ENCODE measurements at regions not wholly inside any gene's neighbourhood (a gene's known extent, or its start where the extent isn't known, plus 50 kb on each side); places are given as distances from the start of the nearest gene placed in this dataset.
"Not testable (repeated sequence)": the region's sequence is repeated elsewhere in the genome, so short reads cannot be mapped to it uniquely, and the experiment has no call there.

DNA sequence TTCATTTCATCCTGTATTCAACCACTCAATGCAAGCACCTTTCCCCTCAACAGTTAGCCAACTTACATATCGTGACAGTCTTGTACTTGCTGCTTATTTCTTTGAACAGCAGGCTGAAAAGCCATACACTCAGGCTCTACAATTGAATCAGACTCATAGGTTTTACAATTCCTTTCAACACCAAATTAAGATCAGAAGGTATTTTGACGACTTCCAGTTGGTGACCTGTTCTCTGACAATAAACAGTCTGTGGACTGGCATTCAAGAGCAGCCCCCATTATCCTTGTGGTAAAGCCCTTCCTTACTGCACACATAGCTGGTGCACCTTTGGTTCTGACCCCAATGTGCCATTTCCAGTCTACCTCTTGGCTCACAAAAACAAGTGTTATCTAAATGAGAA lies 140.0 kb upstream of the MB21D2 start:
- H3K9me2 ChIP-seq (ENCODE audit: insufficient read depth, low read length): no peaks in the 10 kb centered on the region
- no peaks in the 10 kb centered on the region for H3K36me3 ChIP-seq (ENCODE audit: insufficient read depth, low read length)
- H4K20me1 ChIP-seq (ENCODE audit: insufficient read depth, low read length): no peaks in the 10 kb centered on the region
- TF ChIP-seq, protein P1, sequence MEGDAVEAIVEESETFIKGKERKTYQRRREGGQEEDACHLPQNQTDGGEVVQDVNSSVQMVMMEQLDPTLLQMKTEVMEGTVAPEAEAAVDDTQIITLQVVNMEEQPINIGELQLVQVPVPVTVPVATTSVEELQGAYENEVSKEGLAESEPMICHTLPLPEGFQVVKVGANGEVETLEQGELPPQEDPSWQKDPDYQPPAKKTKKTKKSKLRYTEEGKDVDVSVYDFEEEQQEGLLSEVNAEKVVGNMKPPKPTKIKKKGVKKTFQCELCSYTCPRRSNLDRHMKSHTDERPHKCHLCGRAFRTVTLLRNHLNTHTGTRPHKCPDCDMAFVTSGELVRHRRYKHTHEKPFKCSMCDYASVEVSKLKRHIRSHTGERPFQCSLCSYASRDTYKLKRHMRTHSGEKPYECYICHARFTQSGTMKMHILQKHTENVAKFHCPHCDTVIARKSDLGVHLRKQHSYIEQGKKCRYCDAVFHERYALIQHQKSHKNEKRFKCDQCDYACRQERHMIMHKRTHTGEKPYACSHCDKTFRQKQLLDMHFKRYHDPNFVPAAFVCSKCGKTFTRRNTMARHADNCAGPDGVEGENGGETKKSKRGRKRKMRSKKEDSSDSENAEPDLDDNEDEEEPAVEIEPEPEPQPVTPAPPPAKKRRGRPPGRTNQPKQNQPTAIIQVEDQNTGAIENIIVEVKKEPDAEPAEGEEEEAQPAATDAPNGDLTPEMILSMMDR (conservative IDR thresholded peaks at IDR 0.05; ENCODE audit: low read length): no peak
- TF ChIP-seq EZH2phosphoT487 (IDR thresholded peaks at IDR 0.05; ENCODE audit: borderline replicate concordance, low read depth, low read length): no peak
- H2AFZ ChIP-seq (ENCODE audit: low read length): no peak overlapping the region
- no peaks in the 10 kb centered on the region for H3K79me2 ChIP-seq (ENCODE audit: insufficient read depth, low read depth, low read length)
- DNase-seq (ENCODE audit: low spot score): no peak
- no peak overlapping the region for H3K27ac ChIP-seq (ENCODE audit: low read depth, low read length, poor library complexity, severe bottlenecking)
- intact Hi-C loops (cut with micrococcal nuclease; ENCODE audit: unreplicated experiment): no loop called here
- CTCF ChIA-PET (ENCODE audit: unreplicated experiment): no interaction called here
- no peaks in the 10 kb centered on the region for H3K9me3 ChIP-seq (ENCODE audit: low read length)
- BruUV-seq (replicated peaks): no TSS peak
- no peaks in the 10 kb centered on the region for H3K4me1 ChIP-seq (ENCODE audit: insufficient read depth, low read length, poor library complexity, severe bottlenecking)
- POLR2A ChIA-PET: no interaction called here
- no peak overlapping the region for H3K4me2 ChIP-seq (ENCODE audit: low read length)
- no peak overlapping the region for H3K4me3 ChIP-seq (ENCODE audit: low read depth, low read length, poor library complexity, severe bottlenecking)

DNA sequence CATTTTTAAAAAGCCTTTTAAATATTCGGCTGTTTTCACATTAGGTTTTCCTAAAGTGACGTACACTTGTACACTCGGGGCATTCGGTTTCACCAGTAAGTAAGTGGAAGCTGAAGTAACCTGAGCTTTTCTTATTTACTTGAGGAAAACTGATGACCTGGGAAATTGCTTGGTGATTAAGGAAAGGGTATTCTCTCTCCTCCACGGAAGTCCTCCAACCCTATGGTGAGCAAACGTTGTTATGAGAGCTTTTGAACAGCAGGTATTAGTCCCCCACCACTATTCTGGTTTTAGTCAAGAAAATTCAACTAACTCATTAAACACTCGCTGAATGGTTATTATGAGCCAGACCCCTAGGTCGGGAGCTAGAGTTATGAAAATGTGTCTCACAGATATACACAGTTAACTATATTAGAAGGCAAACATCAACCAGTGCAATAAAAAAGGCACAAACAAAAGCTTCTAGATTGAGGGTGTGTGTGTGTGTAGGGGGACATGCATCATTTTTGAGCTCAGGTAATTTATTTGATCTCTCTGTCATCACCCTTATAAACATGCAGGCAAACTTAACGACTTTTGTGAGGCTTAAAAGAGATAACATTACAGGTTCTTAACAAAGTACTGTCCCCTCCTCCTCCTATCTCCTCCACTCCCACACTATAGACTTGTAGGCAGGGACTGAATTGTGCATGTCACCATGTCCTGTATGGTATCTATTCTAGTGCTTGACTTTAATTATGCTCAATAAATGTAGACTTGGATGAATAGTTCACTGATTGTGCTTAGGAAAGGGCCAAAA lies 143.3 kb upstream of the MB21D2 start:
- Histone ChIP-seq H3K79me2 (ENCODE audit: insufficient read depth, low read depth, low read length) (no peaks in the 10 kb centered on the region), H3K36me3 (ENCODE audit: insufficient read depth, low read length) (no peaks in the 10 kb centered on the region), H3K4me2 (ENCODE audit: low read length) (no peak overlapping the region), H2AFZ (ENCODE audit: low read length) (no peak overlapping the region), H3K9me3 (ENCODE audit: low read length) (no peaks in the 10 kb centered on the region), H3K27ac (ENCODE audit: low read depth, low read length, poor library complexity, severe bottlenecking) (no peak overlapping the region), H3K9me2 (ENCODE audit: insufficient read depth, low read length) (no peaks in the 10 kb centered on the region), H3K4me1 (ENCODE audit: insufficient read depth, low read length, poor library complexity, severe bottlenecking) (no peaks in the 10 kb centered on the region), H3K4me3 (ENCODE audit: low read depth, low read length, poor library complexity, severe bottlenecking) (no peak overlapping the region), H4K20me1 (ENCODE audit: insufficient read depth, low read length) (no peaks in the 10 kb centered on the region)
- intact Hi-C loops (cut with micrococcal nuclease; ENCODE audit: unreplicated experiment): no loop called here
- no peak for DNase-seq (ENCODE audit: low spot score)
- ChIA-PET CTCF (ENCODE audit: unreplicated experiment) (no interaction called here), POLR2A (no interaction called here)
- BruUV-seq (replicated peaks): no TSS peak
- TF ChIP-seq, protein P1 (conservative IDR thresholded peaks at IDR 0.05; ENCODE audit: low read length): no peak
- TF ChIP-seq EZH2phosphoT487 (IDR thresholded peaks at IDR 0.05; ENCODE audit: borderline replicate concordance, low read depth, low read length): no peak

DNA sequence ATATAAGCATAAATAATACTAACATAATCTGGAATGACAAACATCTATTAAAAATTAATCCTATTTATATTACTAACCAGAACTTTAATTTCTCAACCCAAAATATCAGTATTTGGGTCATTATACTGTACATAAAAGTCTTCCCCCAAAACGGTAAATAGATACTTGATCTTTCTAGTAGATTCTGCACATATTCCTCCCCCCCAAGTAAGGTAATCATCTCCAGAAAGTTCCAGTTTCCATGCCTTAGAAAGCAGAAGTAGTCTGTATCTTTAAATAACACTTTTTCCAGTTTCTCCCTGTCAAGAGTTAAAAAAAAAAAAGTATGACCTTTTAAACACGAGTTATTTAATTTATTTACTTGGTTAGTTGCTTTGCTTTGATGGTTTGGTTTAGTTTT lies 150.7 kb upstream of the MB21D2 start:
- H3K79me2 ChIP-seq (ENCODE audit: insufficient read depth, low read depth, low read length): no peaks in the 10 kb centered on the region
- intact Hi-C loops (cut with micrococcal nuclease; ENCODE audit: unreplicated experiment): no loop called here
- POLR2A ChIA-PET: no interaction called here
- CTCF ChIA-PET (ENCODE audit: unreplicated experiment): no interaction called here
- no peak for DNase-seq (ENCODE audit: low spot score)
- H3K9me2 ChIP-seq (ENCODE audit: insufficient read depth, low read length): no peaks in the 10 kb centered on the region
- H3K9me3 ChIP-seq (ENCODE audit: low read length): no peaks in the 10 kb centered on the region
- no peaks in the 10 kb centered on the region for H3K4me1 ChIP-seq (ENCODE audit: insufficient read depth, low read length, poor library complexity, severe bottlenecking)
- H3K4me2 ChIP-seq (ENCODE audit: low read length): no peak overlapping the region
- no peak overlapping the region for H3K27ac ChIP-seq (ENCODE audit: low read depth, low read length, poor library complexity, severe bottlenecking)
- H4K20me1 ChIP-seq (ENCODE audit: insufficient read depth, low read length): no peaks in the 10 kb centered on the region
- BruUV-seq (replicated peaks): no TSS peak
- no peaks in the 10 kb centered on the region for H3K36me3 ChIP-seq (ENCODE audit: insufficient read depth, low read length)
- H3K4me3 ChIP-seq (ENCODE audit: low read depth, low read length, poor library complexity, severe bottlenecking): no peak overlapping the region
- H2AFZ ChIP-seq (ENCODE audit: low read length): no peak overlapping the region
- TF ChIP-seq, protein P1 (conservative IDR thresholded peaks at IDR 0.05; ENCODE audit: low read length): no peak
- no peak for TF ChIP-seq EZH2phosphoT487 (IDR thresholded peaks at IDR 0.05; ENCODE audit: borderline replicate concordance, low read depth, low read length)

DNA sequence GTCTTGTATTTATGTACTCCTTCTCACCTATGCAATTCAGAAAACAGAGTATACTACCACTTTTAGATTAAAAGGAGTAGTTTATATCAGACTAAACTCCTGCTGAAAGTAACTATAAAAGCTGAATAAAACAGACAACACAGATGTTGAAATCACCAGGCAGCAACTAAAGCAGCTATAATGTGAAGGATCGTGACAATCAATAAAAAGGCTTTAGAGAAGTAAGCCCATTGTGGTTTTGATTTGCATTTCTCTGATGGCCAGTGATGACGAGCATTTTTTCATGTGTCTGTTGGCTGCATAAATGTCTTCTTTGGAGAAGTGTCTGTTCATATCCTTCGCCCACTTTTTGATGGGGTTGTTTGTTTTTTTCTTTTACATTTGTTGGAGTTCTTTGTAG lies 152.1 kb upstream of the MB21D2 start:
- H3K4me2 ChIP-seq (ENCODE audit: low read length); H3K4me3 ChIP-seq (ENCODE audit: low read depth, low read length, poor library complexity, severe bottlenecking); H3K36me3 ChIP-seq (ENCODE audit: insufficient read depth, low read length); intact Hi-C loops (cut with micrococcal nuclease; ENCODE audit: unreplicated experiment); H3K9me2 ChIP-seq (ENCODE audit: insufficient read depth, low read length); H3K9me3 ChIP-seq (ENCODE audit: low read length); H3K27ac ChIP-seq (ENCODE audit: low read depth, low read length, poor library complexity, severe bottlenecking); H3K4me1 ChIP-seq (ENCODE audit: insufficient read depth, low read length, poor library complexity, severe bottlenecking); H3K79me2 ChIP-seq (ENCODE audit: insufficient read depth, low read depth, low read length); POLR2A ChIA-PET; BruUV-seq (replicated peaks); H4K20me1 ChIP-seq (ENCODE audit: insufficient read depth, low read length); H2AFZ ChIP-seq (ENCODE audit: low read length); DNase-seq (ENCODE audit: low spot score); CTCF ChIA-PET (ENCODE audit: unreplicated experiment): not testable (repeated sequence)

Measured in OCI-LY7 (cell line).